SU-DHL-6 (cell line): ENCODE measurements at regions not wholly inside any gene's neighbourhood (a gene's known extent, or its start where the extent isn't known, plus 50 kb on each side); places are given as distances from the start of the nearest gene placed in this dataset.

ENCODE experiments used
- H2AFZ ChIP-seq: fragments of 200-600 bp; sonication (generic); 2 replicates; pipeline ENCODE4 v1.6.1; 2014; ENCODE audit warnings: low read depth, mild to moderate bottlenecking, moderate library complexity, mixed read lengths, antibody characterized with exemption, low read length; ENCODE audit not compliant: severe bottlenecking
- H3F3A ChIP-seq: fragments of 200-600 bp; shearing (Covaris generic); 2 replicates; pipeline ENCODE4 v1.6.0; 2016; ENCODE audit warnings: antibody characterized with exemption, mild to moderate bottlenecking; ENCODE audit not compliant: insufficient read depth
- H3K27ac ChIP-seq: fragments of 200-600 bp; sonication (generic); 2 replicates; pipeline ENCODE4 v1.5.1; 2016; ENCODE audit warnings: low read depth, mild to moderate bottlenecking, low read length, moderate library complexity, mixed read lengths
- H3K27me3 ChIP-seq: fragments of 200-600 bp; sonication (generic), shearing (Covaris generic); 2 replicates; pipeline ENCODE4 v1.6.0; 2014; ENCODE audit warnings: mild to moderate bottlenecking, low read length
- H3K36me3 ChIP-seq: fragments of 200-600 bp; sonication (generic); 2 replicates; pipeline ENCODE4 v1.6.1; 2014; ENCODE audit warnings: mild to moderate bottlenecking, low read length, mixed read lengths
- H3K4me2 ChIP-seq: fragments of 300-600, 200-600 bp; shearing (Covaris generic), sonication (generic); 2 replicates; pipeline ENCODE4 v1.6.0; 2014; ENCODE audit warnings: low read length, low read depth, mild to moderate bottlenecking; ENCODE audit not compliant: poor library complexity, severe bottlenecking
- H3K4me3 ChIP-seq: fragments of 200-600 bp; sonication (generic); 2 replicates; pipeline ENCODE4 v1.5.1; 2014; ENCODE audit warnings: antibody characterized with exemption, low read length, mild to moderate bottlenecking, mixed read lengths; ENCODE audit not compliant: insufficient read depth, poor library complexity, severe bottlenecking
- H3K79me2 ChIP-seq: fragments of 200-600 bp; sonication (generic); 2 replicates; pipeline ENCODE4 v1.6.1; 2014; ENCODE audit warnings: mild to moderate bottlenecking, low read length, moderate library complexity; ENCODE audit not compliant: insufficient read depth
- H3K9ac ChIP-seq: fragments of 200-600 bp; sonication (generic); 2 replicates; pipeline ENCODE4 v1.7.0; 2014; ENCODE audit warnings: mild to moderate bottlenecking, low read length
- H3K9me2 ChIP-seq: fragments of 200-600 bp; sonication (generic); replicated peaks from 2 replicates; pipeline ENCODE4 v1.6.1; 2014; ENCODE audit warnings: low read length; ENCODE audit not compliant: insufficient read depth
- H3K9me3 ChIP-seq: fragments of 200-600 bp; sonication (generic); 2 replicates; pipeline ENCODE4 v1.6.1; 2014; ENCODE audit warnings: low read length, mixed read lengths; ENCODE audit not compliant: insufficient read depth
- H4K20me1 ChIP-seq: fragments of 200-600 bp; sonication (generic); 2 replicates; pipeline ENCODE4 v1.6.1; 2014; ENCODE audit warnings: low read depth, mild to moderate bottlenecking, antibody characterized with exemption, low read length, moderate library complexity, mixed read lengths
- CTCF ChIP-seq: fragments of 200-600 bp; sonication (generic); IDR thresholded peaks from one replicate; pipeline ENCODE4 v1.5.1; 2017; ENCODE audit warnings: antibody characterized with exemption, mild to moderate bottlenecking, low read length, moderate library complexity; ENCODE audit not compliant: insufficient read depth, poor library complexity, severe bottlenecking
- EZH2phosphoT487 ChIP-seq: fragments of 200-600 bp; sonication (generic), shearing (Covaris generic); conservative IDR thresholded peaks from 2 replicates; pipeline ENCODE4 v1.6.1; 2018; ENCODE audit warnings: mild to moderate bottlenecking, antibody characterized with exemption, low read length, moderate library complexity, mixed read lengths

DNA sequence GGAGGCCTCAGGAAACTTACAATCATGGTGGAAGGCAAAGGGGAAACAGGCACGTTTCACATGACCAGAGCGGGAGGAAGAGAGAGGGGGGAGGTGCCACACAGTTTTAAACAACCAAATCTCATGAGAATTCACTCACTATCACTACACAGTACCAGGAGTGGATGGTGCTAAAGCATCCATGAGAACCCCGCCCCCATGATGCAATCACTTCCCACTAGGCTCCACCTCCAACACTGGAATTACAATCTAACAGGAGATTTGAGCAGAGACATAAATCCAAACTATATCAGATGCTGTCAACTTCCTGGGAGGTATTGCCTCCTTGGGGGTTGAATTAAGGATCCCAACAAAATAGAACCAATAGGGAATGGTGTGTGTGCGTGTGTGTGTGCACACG is 407.1 kb downstream of the MED10 start:
- Histone ChIP-seq H3K9ac (no peak overlapping the region), H3F3A (no peaks in the 10 kb centered on the region), H2AFZ (no peak overlapping the region), H3K79me2 (no peaks in the 10 kb centered on the region), H3K9me2 (no peaks in the 10 kb centered on the region), H3K4me2 (no peak overlapping the region), H3K36me3 (no peaks in the 10 kb centered on the region), H3K27me3 (no peaks in the 10 kb centered on the region), H3K9me3 (no peaks in the 10 kb centered on the region), H4K20me1 (no peaks in the 10 kb centered on the region), H3K4me3 (no peak overlapping the region), H3K27ac (no peak overlapping the region)
- no peak for TF ChIP-seq CTCF
- TF ChIP-seq EZH2phosphoT487, result no peak

DNA sequence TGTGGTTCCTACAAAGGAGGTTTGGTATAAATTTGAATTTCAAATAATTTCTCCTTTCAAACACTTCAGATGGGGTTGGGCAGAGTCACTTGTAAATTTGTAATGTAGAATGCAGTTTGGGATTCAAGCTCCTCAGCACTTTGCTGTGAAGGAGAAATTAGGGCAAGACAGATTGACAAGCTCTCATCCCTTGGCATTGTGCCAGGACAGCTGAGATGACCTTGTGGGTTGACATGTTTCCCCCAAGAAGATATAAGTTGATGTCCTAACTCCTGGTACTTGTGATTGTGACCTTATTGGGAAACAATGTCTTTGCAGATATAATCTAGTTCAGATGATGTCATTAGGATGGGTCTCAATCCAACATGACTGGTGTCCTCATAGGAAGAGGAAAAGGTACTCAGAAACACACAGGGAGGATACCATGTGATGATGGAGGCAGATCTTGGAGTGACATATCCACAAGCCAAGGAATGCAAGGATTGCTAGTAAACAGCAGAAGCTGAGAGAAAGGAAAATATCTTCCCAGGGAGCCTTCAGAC is 408.3 kb downstream of the MED10 start:
- H3K4me2 ChIP-seq, result no peak overlapping the region
- no peaks in the 10 kb centered on the region for H3K9me2 ChIP-seq
- H3K27ac ChIP-seq, result no peak overlapping the region
- H3K79me2 ChIP-seq, result no peaks in the 10 kb centered on the region
- no peaks in the 10 kb centered on the region for H3K27me3 ChIP-seq
- TF ChIP-seq EZH2phosphoT487 (no peak), CTCF (no peak)
- no peaks in the 10 kb centered on the region for H3K36me3 ChIP-seq
- H2AFZ ChIP-seq, result no peak overlapping the region
- H4K20me1 ChIP-seq, result no peaks in the 10 kb centered on the region
- no peaks in the 10 kb centered on the region for H3F3A ChIP-seq
- no peak overlapping the region for H3K9ac ChIP-seq
- no peak overlapping the region for H3K4me3 ChIP-seq
- H3K9me3 ChIP-seq, result no peaks in the 10 kb centered on the region

DNA sequence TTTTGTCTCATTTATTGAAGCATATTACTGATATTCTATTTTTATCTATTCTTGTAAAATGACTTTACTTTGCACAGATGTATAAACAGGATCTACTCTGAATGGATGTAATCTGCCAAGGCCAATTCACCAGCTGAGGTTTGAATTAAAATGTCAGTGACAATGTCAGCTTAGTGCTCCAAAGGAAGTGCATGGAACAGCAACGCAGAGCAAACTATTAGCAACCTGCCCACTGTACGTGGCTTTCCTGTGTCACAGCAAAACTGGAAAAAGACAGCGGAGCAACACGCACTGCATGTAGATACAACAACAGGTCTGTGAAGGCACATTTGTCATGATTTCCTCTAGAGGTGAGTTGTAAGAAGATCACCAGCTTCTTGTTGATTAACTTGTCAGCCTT is 409.4 kb downstream of the MED10 start:
- Histone ChIP-seq H3K4me3 (no peak overlapping the region), H3K4me2 (no peak overlapping the region), H3K27ac (no peak overlapping the region), H3F3A (no peaks in the 10 kb centered on the region), H3K27me3 (no peaks in the 10 kb centered on the region), H3K36me3 (no peaks in the 10 kb centered on the region), H3K79me2 (no peaks in the 10 kb centered on the region), H3K9me3 (0 out of 2 replicates have a peak, but pooled peaks cover 2% of the 10 kb centered on the region), H4K20me1 (no peaks in the 10 kb centered on the region), H3K9me2 (no peaks in the 10 kb centered on the region), H3K9ac (no peak overlapping the region), H2AFZ (no peak overlapping the region)
- TF ChIP-seq EZH2phosphoT487 (no peak), CTCF (no peak)
